IMR-90 (cell line): ENCODE measurements at regions not wholly inside any gene's neighbourhood (a gene's known extent, or its start where the extent isn't known, plus 50 kb on each side); places are given as distances from the start of the nearest gene placed in this dataset.

Source experiments
- ATAC-seq: fragments of 200-7000 bp; cut with Tn5 transposase; 2 replicates; pipeline ENCODE4 v1.9.1; 2020; ENCODE audit warnings: low read depth, mild to moderate bottlenecking, moderate library complexity
- BruUV-seq: library from RNA; stranded (reverse); fragments of 400-500 nt; replicated peaks from 2 replicates; lab custom pipeline; 2021; lab: Mats Ljungman, UMichigan
- CTCF ChIA-PET: fragments of 300-600 bp; formaldehyde crosslinking; extraction: SDS; loops from one replicate; lab custom pipeline; 2021; ENCODE audit warnings: antibody characterized with exemption; lab: Yijun Ruan, JAX
- POLR2A ChIA-PET: fragments of 300-600 bp; sonication (Branson Sonifier 250); formaldehyde crosslinking; loops from one replicate; lab custom pipeline; 2022; ENCODE audit warnings: antibody characterized with exemption; ENCODE audit not compliant: unreplicated experiment; lab: Charles Lee
- DNase-seq: peaks from one replicate; pipeline ENCODE4 v3.0.0; 2013
- H2AFZ ChIP-seq: replicated peaks from 2 replicates; pipeline ENCODE3; 2013; ENCODE audit warnings: low read length, mild to moderate bottlenecking; ENCODE audit not compliant: poor library complexity
- H2AK5ac ChIP-seq: 2 replicates; pipeline ENCODE4 v1.6.1; 2013; ENCODE audit warnings: low read depth, low read length, inconsistent platforms
- H2AK9ac ChIP-seq: replicated peaks from 2 replicates; pipeline ENCODE3; 2013; ENCODE audit warnings: mild to moderate bottlenecking, low read depth, low read length, moderate library complexity; ENCODE audit not compliant: poor library complexity
- H2BK120ac ChIP-seq: 2 replicates; pipeline ENCODE4 v1.6.1; 2013; ENCODE audit warnings: low read depth, low read length, inconsistent platforms
- H2BK15ac ChIP-seq: 3 replicates; pipeline ENCODE4 v1.6.1; 2013; ENCODE audit warnings: low read depth, low read length, inconsistent platforms
- H2BK20ac ChIP-seq: 2 replicates; pipeline ENCODE4 v1.6.1; 2013; ENCODE audit warnings: low read depth, mild to moderate bottlenecking, inconsistent platforms, low read length, moderate library complexity
- H2BK5ac ChIP-seq: 2 replicates; pipeline ENCODE4 v1.6.1; 2013; ENCODE audit warnings: mild to moderate bottlenecking, low read depth, low read length, inconsistent platforms; ENCODE audit not compliant: poor library complexity, severe bottlenecking
- H3K14ac ChIP-seq: replicated peaks from 2 replicates; pipeline ENCODE4 v1.6.1; 2013; ENCODE audit warnings: low read depth, low read length, inconsistent platforms
- H3K18ac ChIP-seq: 2 replicates; pipeline ENCODE4 v1.6.1; 2013; ENCODE audit warnings: low read depth, low read length, control low read depth
- H3K23ac ChIP-seq: 2 replicates; pipeline ENCODE4 v1.6.1; 2013; ENCODE audit warnings: low read depth, low read length, inconsistent platforms
- H3K27ac ChIP-seq: 2 replicates; pipeline ENCODE4 v1.5.1; 2013; ENCODE audit warnings: mild to moderate bottlenecking, control low read depth, low read length; ENCODE audit not compliant: insufficient read depth
- H3K27me3 ChIP-seq: 2 replicates; pipeline ENCODE4 v1.6.1; 2013; ENCODE audit warnings: low read length; ENCODE audit not compliant: control insufficient read depth, insufficient read depth
- H3K36me3 ChIP-seq: 2 replicates; pipeline ENCODE4 v1.6.1; 2013; ENCODE audit warnings: low read length, mixed read lengths; ENCODE audit not compliant: control insufficient read depth, insufficient read depth
- H3K4ac ChIP-seq: 2 replicates; pipeline ENCODE4 v1.6.1; 2013; ENCODE audit warnings: low read depth, low read length, inconsistent platforms
- H3K4me1 ChIP-seq: 2 replicates; pipeline ENCODE4 v1.6.1; 2013; ENCODE audit warnings: low read length, mixed read lengths; ENCODE audit not compliant: control insufficient read depth, insufficient read depth
- H3K4me2 ChIP-seq: 2 replicates; pipeline ENCODE4 v1.6.1; 2013; ENCODE audit warnings: low read depth, mild to moderate bottlenecking, control low read depth, low read length, moderate library complexity
- H3K4me3 ChIP-seq: 2 replicates; pipeline ENCODE4 v1.5.1; 2013; ENCODE audit warnings: low read depth, mild to moderate bottlenecking, control low read depth, low read length, moderate library complexity; ENCODE audit not compliant: insufficient read depth
- H3K56ac ChIP-seq: 2 replicates; pipeline ENCODE4 v1.6.1; 2013; ENCODE audit warnings: low read length, inconsistent platforms; ENCODE audit not compliant: insufficient read depth; ENCODE audit errors: extremely low read depth
- H3K79me1 ChIP-seq, 2 experiments: 2 replicates each; pipeline ENCODE4 v1.6.1; 2013; ENCODE audit warnings: low read length in 2 of 2, inconsistent platforms in 1 of 2, low read depth in 1 of 2
- H3K9ac ChIP-seq: 2 replicates; pipeline ENCODE4 v1.6.1; 2013; ENCODE audit warnings: low read depth, low read length, control low read depth
- H3K9me1 ChIP-seq: 2 replicates; pipeline ENCODE4 v1.6.1; 2013; ENCODE audit warnings: low read length, inconsistent platforms; ENCODE audit not compliant: insufficient read depth
- H3K9me3 ChIP-seq: 2 replicates; pipeline ENCODE4 v1.6.1; 2013; ENCODE audit warnings: low read length; ENCODE audit not compliant: control insufficient read depth, insufficient read depth
- H4K20me1 ChIP-seq: 2 replicates; pipeline ENCODE4 v1.6.1; 2013; ENCODE audit warnings: low read length, inconsistent platforms; ENCODE audit not compliant: insufficient read depth
- H4K5ac ChIP-seq: 2 replicates; pipeline ENCODE4 v1.6.1; 2013; ENCODE audit warnings: mild to moderate bottlenecking, low read depth, low read length, control low read depth
- H4K8ac ChIP-seq, 2 experiments: 2 replicates each; pipeline ENCODE4 v1.6.1; 2013; ENCODE audit warnings: low read depth in 2 of 2, low read length in 2 of 2, control low read depth in 1 of 2, inconsistent platforms in 1 of 2
- H4K91ac ChIP-seq: 2 replicates; pipeline ENCODE4 v1.6.1; 2013; ENCODE audit warnings: low read depth, low read length, inconsistent platforms; ENCODE audit not compliant: insufficient read depth
- BHLHE40 ChIP-seq: fragments of 150-350 bp; IDR thresholded peaks from 2 replicates; pipeline ENCODE4 v1.6.1; 2016; ENCODE audit warnings: mild to moderate bottlenecking, low read depth, low read length
- CEBPB ChIP-seq: IDR thresholded peaks from 2 replicates; pipeline ENCODE4 v1.6.1; 2012; ENCODE audit warnings: low read depth, low read length, improper control_type of control experiment
- CHD1 ChIP-seq: IDR thresholded peaks from 2 replicates; pipeline ENCODE4 v1.6.1; 2012; ENCODE audit warnings: low read depth, low read length, improper control_type of control experiment
- FOS ChIP-seq: fragments of 150-350 bp; IDR thresholded peaks from 2 replicates; pipeline ENCODE4 v1.6.1; 2016; ENCODE audit warnings: low read depth, low read length
- MAFK ChIP-seq: IDR thresholded peaks from 2 replicates; pipeline ENCODE4 v1.6.1; 2012; ENCODE audit warnings: low read depth, low read length, improper control_type of control experiment
- MAZ ChIP-seq: IDR thresholded peaks from 2 replicates; pipeline ENCODE4 v1.6.1; 2012; ENCODE audit warnings: low read depth, mild to moderate bottlenecking, low read length, improper control_type of control experiment, moderate library complexity, borderline replicate concordance
- MXI1 ChIP-seq: IDR thresholded peaks from 2 replicates; pipeline ENCODE4 v1.6.1; 2012; ENCODE audit warnings: low read depth, mild to moderate bottlenecking, low read length, moderate library complexity, borderline replicate concordance
- NFE2L2 ChIP-seq: fragments of 150-350 bp; IDR thresholded peaks from 2 replicates; pipeline ENCODE4 v1.6.1; 2016; ENCODE audit warnings: low read depth, mild to moderate bottlenecking, low read length
- POLR2A ChIP-seq: IDR thresholded peaks from 2 replicates; pipeline ENCODE4 v1.6.1; 2012; ENCODE audit warnings: mild to moderate bottlenecking, low read depth, low read length
- RAD21 ChIP-seq: IDR thresholded peaks from 2 replicates; pipeline ENCODE4 v1.6.1; 2012; ENCODE audit warnings: low read length, improper control_type of control experiment
- RCOR1 ChIP-seq: IDR thresholded peaks from 2 replicates; pipeline ENCODE4 v1.6.1; 2012; ENCODE audit warnings: mild to moderate bottlenecking, low read length, improper control_type of control experiment; ENCODE audit not compliant: insufficient replicate concordance
- RFX5 ChIP-seq: IDR thresholded peaks from 2 replicates; pipeline ENCODE4 v1.8.0; 2012; ENCODE audit warnings: low read depth, mild to moderate bottlenecking, low read length, moderate library complexity
- SMC3 ChIP-seq: fragments of 150-350 bp; IDR thresholded peaks from 2 replicates; pipeline ENCODE4 v1.6.1; 2016; ENCODE audit warnings: low read depth, mild to moderate bottlenecking, antibody characterized with exemption, low read length, moderate library complexity
- WGBS, 2 experiments: methylation state at CpG; one replicate each; pipeline versions ENCODE4 v1.1.5 to v1.1.7; 2013; ENCODE audit warnings: missing lambda C conversion rate in 2 of 2; ENCODE audit not compliant: insufficient read length in 1 of 2; ENCODE audit errors: extremely low coverage in 2 of 2; 5-methylcytosine and 5-hydroxymethylcytosine counted together
- dilution Hi-C: fragments of 300-500 bp; cut with HindIII; formaldehyde crosslinking; loops from one replicate; pipeline ENCODE4 v1.14.3; 2018; ENCODE audit warnings: low sequenced_read_pairs; ENCODE audit not compliant: unreplicated experiment
- in situ Hi-C: fragments of 300-500 bp; cut with MboI; formaldehyde crosslinking; loops from 3 replicates; pipeline ENCODE4 v1.14.3; 2019; ENCODE audit warnings: low sequenced_read_pairs, inconsistent platforms, mixed read lengths
- intact Hi-C: fragments of 100-400 bp; cut with micrococcal nuclease; formaldehyde crosslinking; loops from 2 replicates; pipeline ENCODE4 v1.10.0; 2022
- TF ChIP-seq, protein P1 (sequence below): fragments of 150-350 bp; IDR thresholded peaks from 2 replicates; pipeline ENCODE4 v1.6.1; 2016; ENCODE audit warnings: low read depth, mild to moderate bottlenecking, low read length, moderate library complexity, borderline replicate concordance
- TF ChIP-seq, protein P2 (sequence below): fragments of 150-350 bp; IDR thresholded peaks from 2 replicates; pipeline ENCODE4 v1.6.1; 2017; ENCODE audit warnings: mild to moderate bottlenecking, antibody characterized with exemption, low read length, low read depth
- TF ChIP-seq, protein P3 (sequence below): conservative IDR thresholded peaks from 2 replicates; pipeline ENCODE4 v1.5.1; 2012; ENCODE audit warnings: mild to moderate bottlenecking, low read depth, low read length, improper control_type of control experiment

DNA sequence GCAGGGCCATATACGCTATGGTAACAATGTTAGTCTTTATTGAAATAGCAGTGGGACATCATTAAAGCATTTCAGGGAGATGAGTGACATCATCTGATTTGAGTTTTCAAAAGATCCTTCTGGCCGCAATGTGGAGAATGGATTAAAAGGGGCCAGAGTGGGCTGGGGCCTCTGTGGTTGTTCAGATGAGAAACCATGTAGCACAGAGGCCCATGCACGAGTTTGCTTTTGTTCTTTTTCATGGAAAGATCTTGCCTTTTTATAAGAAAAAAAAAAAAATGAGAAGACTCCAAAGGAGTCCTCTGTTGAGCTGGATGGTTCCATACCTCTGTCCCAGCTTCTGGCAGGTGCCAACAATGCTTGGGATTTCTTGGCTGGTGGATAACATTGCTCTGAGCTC, 173.5 kb upstream of the SPRY4 start:
- no peak overlapping the region for H3K27ac ChIP-seq
- in situ Hi-C loops: no loop called here
- no peaks in the 10 kb centered on the region; the same call in 1 of the 2 replicates for H3K36me3 ChIP-seq
- no peak overlapping the region for H2BK120ac ChIP-seq
- dilution Hi-C loops: no loop called here
- BruUV-seq: no TSS peak
- TF ChIP-seq, protein P1, sequence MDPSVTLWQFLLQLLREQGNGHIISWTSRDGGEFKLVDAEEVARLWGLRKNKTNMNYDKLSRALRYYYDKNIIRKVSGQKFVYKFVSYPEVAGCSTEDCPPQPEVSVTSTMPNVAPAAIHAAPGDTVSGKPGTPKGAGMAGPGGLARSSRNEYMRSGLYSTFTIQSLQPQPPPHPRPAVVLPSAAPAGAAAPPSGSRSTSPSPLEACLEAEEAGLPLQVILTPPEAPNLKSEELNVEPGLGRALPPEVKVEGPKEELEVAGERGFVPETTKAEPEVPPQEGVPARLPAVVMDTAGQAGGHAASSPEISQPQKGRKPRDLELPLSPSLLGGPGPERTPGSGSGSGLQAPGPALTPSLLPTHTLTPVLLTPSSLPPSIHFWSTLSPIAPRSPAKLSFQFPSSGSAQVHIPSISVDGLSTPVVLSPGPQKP: no peak
- TF ChIP-seq MXI1: no peak
- no peak for TF ChIP-seq RAD21
- TF ChIP-seq SMC3: no peak
- TF ChIP-seq BHLHE40: no peak
- no peak for TF ChIP-seq RCOR1
- TF ChIP-seq, protein P2, sequence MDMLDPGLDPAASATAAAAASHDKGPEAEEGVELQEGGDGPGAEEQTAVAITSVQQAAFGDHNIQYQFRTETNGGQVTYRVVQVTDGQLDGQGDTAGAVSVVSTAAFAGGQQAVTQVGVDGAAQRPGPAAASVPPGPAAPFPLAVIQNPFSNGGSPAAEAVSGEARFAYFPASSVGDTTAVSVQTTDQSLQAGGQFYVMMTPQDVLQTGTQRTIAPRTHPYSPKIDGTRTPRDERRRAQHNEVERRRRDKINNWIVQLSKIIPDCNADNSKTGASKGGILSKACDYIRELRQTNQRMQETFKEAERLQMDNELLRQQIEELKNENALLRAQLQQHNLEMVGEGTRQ: no peak
- no peak for TF ChIP-seq MAFK
- TF ChIP-seq, protein P3, sequence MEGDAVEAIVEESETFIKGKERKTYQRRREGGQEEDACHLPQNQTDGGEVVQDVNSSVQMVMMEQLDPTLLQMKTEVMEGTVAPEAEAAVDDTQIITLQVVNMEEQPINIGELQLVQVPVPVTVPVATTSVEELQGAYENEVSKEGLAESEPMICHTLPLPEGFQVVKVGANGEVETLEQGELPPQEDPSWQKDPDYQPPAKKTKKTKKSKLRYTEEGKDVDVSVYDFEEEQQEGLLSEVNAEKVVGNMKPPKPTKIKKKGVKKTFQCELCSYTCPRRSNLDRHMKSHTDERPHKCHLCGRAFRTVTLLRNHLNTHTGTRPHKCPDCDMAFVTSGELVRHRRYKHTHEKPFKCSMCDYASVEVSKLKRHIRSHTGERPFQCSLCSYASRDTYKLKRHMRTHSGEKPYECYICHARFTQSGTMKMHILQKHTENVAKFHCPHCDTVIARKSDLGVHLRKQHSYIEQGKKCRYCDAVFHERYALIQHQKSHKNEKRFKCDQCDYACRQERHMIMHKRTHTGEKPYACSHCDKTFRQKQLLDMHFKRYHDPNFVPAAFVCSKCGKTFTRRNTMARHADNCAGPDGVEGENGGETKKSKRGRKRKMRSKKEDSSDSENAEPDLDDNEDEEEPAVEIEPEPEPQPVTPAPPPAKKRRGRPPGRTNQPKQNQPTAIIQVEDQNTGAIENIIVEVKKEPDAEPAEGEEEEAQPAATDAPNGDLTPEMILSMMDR: no peak
- TF ChIP-seq MAZ: no peak
- no peak for TF ChIP-seq FOS
- no peak for TF ChIP-seq CHD1
- TF ChIP-seq POLR2A: no peak
- no peak for TF ChIP-seq NFE2L2
- TF ChIP-seq RFX5: no peak
- no peak for TF ChIP-seq CEBPB
- H3K18ac ChIP-seq: no peak overlapping the region
- H3K4me2 ChIP-seq: no peak overlapping the region
- H2BK5ac ChIP-seq: no peak overlapping the region
- H2AK9ac ChIP-seq: no peak overlapping the region
- H2AK5ac ChIP-seq: no peak overlapping the region
- no peak overlapping the region for H2BK20ac ChIP-seq
- no peak overlapping the region for H4K91ac ChIP-seq
- DNase-seq (no peak), ATAC-seq (no peak)
- no peaks in the 10 kb centered on the region for H3K79me1 ChIP-seq
- H3K4me3 ChIP-seq: no peak overlapping the region
- no peak overlapping the region for H4K8ac ChIP-seq
- no peaks in the 10 kb centered on the region for H3K27me3 ChIP-seq
- no peaks in the 10 kb centered on the region for H3K9me3 ChIP-seq
- H3K4ac ChIP-seq: no peak overlapping the region
- H2BK15ac ChIP-seq: no peak overlapping the region
- no peak overlapping the region for H3K14ac ChIP-seq
- ChIA-PET CTCF (no interaction called here), POLR2A (no interaction called here)
- H2AFZ ChIP-seq: no peak overlapping the region
- no peaks in the 10 kb centered on the region for H4K20me1 ChIP-seq
- H3K56ac ChIP-seq: no peak overlapping the region
- 0 out of 2 replicates have a peak, but pooled peaks cover 2% of the 10 kb centered on the region for H3K9me1 ChIP-seq
- H4K5ac ChIP-seq: no peak overlapping the region
- 93% methylated on average over 2 of the region's 3 CpGs; no CpG with 5 or more reads in 1 of the 2 experiments for whole genome bisulfite sequencing, 2 experiments
- intact Hi-C loops: no loop called here
- no peak overlapping the region for H3K23ac ChIP-seq
- H3K9ac ChIP-seq: no peak overlapping the region
- H3K4me1 ChIP-seq: no peaks in the 10 kb centered on the region
